D721Med (cell line): ENCODE measurements at regions not wholly inside any gene's neighbourhood (a gene's known extent, or its start where the extent isn't known, plus 50 kb on each side); places are given as distances from the start of the nearest gene placed in this dataset.

Experiments used
- DNase-seq: peaks from one replicate; pipeline ENCODE4 v3.0.0; 2011; ENCODE audit warnings: low spot score; ENCODE audit not compliant: insufficient read length
- FAIRE-seq: peaks from 2 replicates; lab custom pipeline; 2011; peaks lifted over from hg19 to GRCh38; lab: Jason Lieb, UNC
- CTCF ChIP-seq: IDR thresholded peaks from 2 replicates; pipeline ENCODE4 v1.5.1; 2012; ENCODE audit warnings: mild to moderate bottlenecking, control low read depth; ENCODE audit not compliant: insufficient read depth; ENCODE audit errors: missing control alignments

GRCh38 chr7:15851201-15851600 lies 164.7 kb upstream of the MEOX2 start:
- peak; percentile 89 for FAIRE-seq
- no peak for DNase-seq
- TF ChIP-seq CTCF, result no peak

GRCh38 chr7:15848901-15849300 lies 162.4 kb upstream of the MEOX2 start:
- no peak for DNase-seq
- no peak for TF ChIP-seq CTCF
- FAIRE-seq, result no peak

GRCh38 chr7:15848362-15848761 lies 161.9 kb upstream of the MEOX2 start:
- no peak for TF ChIP-seq CTCF
- no peak for DNase-seq
- no peak for FAIRE-seq

- FAIRE-seq (no peak), DNase-seq (no peak)
- no peak for TF ChIP-seq CTCF
These were observed 159.4 kb upstream of the MEOX2 start for GRCh38 chr7:15845868-15846267.

GRCh38 chr7:15845461-15845860 lies 159.0 kb upstream of the MEOX2 start:
- DNase-seq (no peak), FAIRE-seq (no peak)
- no peak for TF ChIP-seq CTCF

- TF ChIP-seq CTCF, result no peak
- DNase-seq (no peak), FAIRE-seq (no peak)
These were observed 153.1 kb upstream of the MEOX2 start for GRCh38 chr7:15839416-15840100.

- no peak for TF ChIP-seq CTCF
- FAIRE-seq (no peak), DNase-seq (no peak)
These were observed 151.8 kb upstream of the MEOX2 start for GRCh38 chr7:15838265-15838664.
